Endodermal cell (in vitro differentiated cells): ENCODE measurements at regions not wholly inside any gene's neighbourhood (a gene's known extent, or its start where the extent isn't known, plus 50 kb on each side); places are given as distances from the start of the nearest gene placed in this dataset.

Source experiments
- DNase-seq: peaks from one replicate; pipeline ENCODE4 v3.0.0-alpha.2; 2017
- H3K27ac ChIP-seq: 2 replicates; pipeline ENCODE4 v1.5.1; 2013; ENCODE audit warnings: mild to moderate bottlenecking, low read depth, low read length, moderate library complexity
- H3K27me3 ChIP-seq: 2 replicates; pipeline ENCODE4 v1.6.1; 2013; ENCODE audit warnings: mild to moderate bottlenecking, low read length, moderate library complexity; ENCODE audit not compliant: insufficient read depth, control insufficient read depth, poor library complexity, severe bottlenecking
- H3K36me3 ChIP-seq: 2 replicates; pipeline ENCODE4 v1.7.0; 2013; ENCODE audit warnings: mild to moderate bottlenecking, low read length, moderate library complexity; ENCODE audit not compliant: control insufficient read depth, insufficient read depth
- H3K4me1 ChIP-seq: one replicate; pipeline ENCODE4 v1.7.0; 2013; ENCODE audit warnings: low read length; ENCODE audit not compliant: control insufficient read depth, insufficient read depth
- H3K4me3 ChIP-seq: 2 replicates; pipeline ENCODE4 v1.5.1; 2013; ENCODE audit warnings: mild to moderate bottlenecking, low read length, moderate library complexity
- H3K9ac ChIP-seq: 2 replicates; pipeline ENCODE4 v1.6.1; 2013; ENCODE audit warnings: mild to moderate bottlenecking, low read length, moderate library complexity; ENCODE audit not compliant: poor library complexity, severe bottlenecking; ENCODE audit errors: extremely low read depth
- H3K9me3 ChIP-seq: 2 replicates; pipeline ENCODE4 v1.6.1; 2013; ENCODE audit warnings: mild to moderate bottlenecking, low read length, moderate library complexity; ENCODE audit not compliant: control insufficient read depth
- H3K27ac Mint-ChIP-seq: 2 replicates; pipeline ENCODE4 v1.8.0; 2020; ENCODE audit warnings: mixed read lengths
- H3K27me3 Mint-ChIP-seq: 2 replicates; pipeline ENCODE4 v1.8.0; 2021; ENCODE audit warnings: mild to moderate bottlenecking, mixed read lengths; ENCODE audit not compliant: insufficient read depth
- H3K36me3 Mint-ChIP-seq: 2 replicates; pipeline ENCODE4 v1.8.0; 2020; ENCODE audit warnings: low read depth, mixed read lengths
- H3K4me1 Mint-ChIP-seq: 2 replicates; pipeline ENCODE4 v1.8.0; 2020; ENCODE audit warnings: mixed read lengths
- H3K4me3 Mint-ChIP-seq: 2 replicates; pipeline ENCODE4 v1.8.0; 2020; ENCODE audit warnings: mild to moderate bottlenecking, moderate library complexity, mixed read lengths
- H3K9me3 Mint-ChIP-seq: 2 replicates; pipeline ENCODE4 v1.8.0; 2020; ENCODE audit warnings: mild to moderate bottlenecking, mixed read lengths
- CTCF ChIP-seq: fragments of 200-600 bp; sonication (generic); conservative IDR thresholded peaks from 2 replicates; pipeline ENCODE4 v1.5.0; 2021; ENCODE audit warnings: antibody characterized with exemption, mild to moderate bottlenecking
- WGBS, 2 experiments: methylation state at CpG; one replicate each; pipeline versions ENCODE4 v1.1.5 to v1.1.7; 2013; ENCODE audit warnings: missing lambda C conversion rate in 2 of 2, mixed read lengths in 1 of 2; ENCODE audit not compliant: insufficient coverage in 1 of 2, insufficient read length in 1 of 2; 5-methylcytosine and 5-hydroxymethylcytosine counted together

GRCh38 chr10:108421266-108421665 lies 1256.8 kb upstream of the SORCS1 start:
- Histone ChIP-seq H3K27ac (no peak overlapping the region), H3K4me1 (no peaks in the 10 kb centered on the region), H3K27me3 (no peaks in the 10 kb centered on the region), H3K9ac (no peak overlapping the region), H3K36me3 (no peaks in the 10 kb centered on the region), H3K4me3 (no peak overlapping the region), H3K9me3 (peaks cover 7% of the 10 kb centered on the region)
- H3K4me3 Mint-ChIP-seq = no peak overlapping the region
- no peaks in the 10 kb centered on the region for H3K27me3 Mint-ChIP-seq
- TF ChIP-seq CTCF = no peak
- WGBS, 2 experiments = 92 to 100% methylated on average over 1 to 2 of the region's 2 CpGs
- H3K27ac Mint-ChIP-seq = no peak overlapping the region
- H3K36me3 Mint-ChIP-seq = no peaks in the 10 kb centered on the region
- H3K9me3 Mint-ChIP-seq = no peaks in the 10 kb centered on the region
- H3K4me1 Mint-ChIP-seq = no peaks in the 10 kb centered on the region
- DNase-seq = no peak

GRCh38 chr10:108413954-108414353 lies 1249.4 kb upstream of the SORCS1 start:
- H3K27me3 Mint-ChIP-seq = no peaks in the 10 kb centered on the region
- no peaks in the 10 kb centered on the region for H3K4me1 ChIP-seq
- no peaks in the 10 kb centered on the region for H3K36me3 Mint-ChIP-seq
- H3K4me3 Mint-ChIP-seq = no peak overlapping the region
- no peak for DNase-seq
- H3K4me3 ChIP-seq = no peak overlapping the region
- TF ChIP-seq CTCF = no peak
- H3K9me3 ChIP-seq = peaks cover 4% of the 10 kb centered on the region
- no peaks in the 10 kb centered on the region for H3K27me3 ChIP-seq
- no peak overlapping the region for H3K27ac ChIP-seq
- peaks cover 11% of the 10 kb centered on the region for H3K4me1 Mint-ChIP-seq
- H3K9me3 Mint-ChIP-seq = no peaks in the 10 kb centered on the region
- WGBS, 2 experiments = 83% methylated on average over 3 of the region's 4 CpGs; no CpG with 5 or more reads in 1 of the 2 experiments
- no peaks in the 10 kb centered on the region for H3K36me3 ChIP-seq
- no peak overlapping the region for H3K9ac ChIP-seq
- no peak overlapping the region for H3K27ac Mint-ChIP-seq

- Mint-ChIP-seq H3K4me1 (peaks cover 12% of the 10 kb centered on the region), H3K9me3 (no peaks in the 10 kb centered on the region), H3K27ac (no peak overlapping the region), H3K27me3 (no peaks in the 10 kb centered on the region), H3K36me3 (no peaks in the 10 kb centered on the region), H3K4me3 (no peak overlapping the region)
- no peak for TF ChIP-seq CTCF
- whole genome bisulfite sequencing, 2 experiments = no CpG with 5 or more reads among the region's 2 CpGs
- no peak overlapping the region for H3K9ac ChIP-seq
- peaks cover 4% of the 10 kb centered on the region for H3K9me3 ChIP-seq
- no peaks in the 10 kb centered on the region for H3K36me3 ChIP-seq
- no peaks in the 10 kb centered on the region for H3K27me3 ChIP-seq
- no peak overlapping the region for H3K27ac ChIP-seq
- no peak for DNase-seq
- H3K4me3 ChIP-seq = no peak overlapping the region
- no peaks in the 10 kb centered on the region for H3K4me1 ChIP-seq
Observed at GRCh38 chr10:108412323-108412722, 1247.8 kb upstream of the SORCS1 start.
